OCI-LY7 (cell line): ENCODE measurements at regions not wholly inside any gene's neighbourhood (a gene's known extent, or its start where the extent isn't known, plus 50 kb on each side); places are given as distances from the start of the nearest gene placed in this dataset.
"Not testable (repeated sequence)": the region's sequence is repeated elsewhere in the genome, so short reads cannot be mapped to it uniquely, and the experiment has no call there.

Source experiments
- BruUV-seq: library from RNA; stranded (reverse); fragments of 400-500 nt; replicated peaks from 2 replicates; lab custom pipeline; 2021; lab: Mats Ljungman, UMichigan
- CTCF ChIA-PET: fragments of 300-600 bp; sonication (Branson Sonifier 250); formaldehyde crosslinking; loops from one replicate; lab custom pipeline; 2022; ENCODE audit warnings: antibody characterized with exemption; ENCODE audit not compliant: unreplicated experiment; lab: Charles Lee
- POLR2A ChIA-PET: fragments of 300-600 bp; sonication (Branson Sonifier 250); formaldehyde crosslinking; loops from one replicate; lab custom pipeline; 2022; ENCODE audit warnings: antibody characterized with exemption; lab: Charles Lee
- DNase-seq: peaks from one replicate; pipeline ENCODE4 v3.0.0-alpha.2; 2015; ENCODE audit warnings: low spot score
- H2AFZ ChIP-seq: fragments of 200-600 bp; sonication (generic), shearing (Covaris generic); 2 replicates; pipeline ENCODE4 v1.6.1; 2014; ENCODE audit warnings: mild to moderate bottlenecking, antibody characterized with exemption, low read length, moderate library complexity
- H3K27ac ChIP-seq: fragments of 200-600 bp; sonication (generic); 2 replicates; pipeline ENCODE4 v1.5.1; 2014; ENCODE audit warnings: mixed run types, low read depth, mild to moderate bottlenecking, moderate library complexity, low read length, inconsistent platforms; ENCODE audit not compliant: poor library complexity, severe bottlenecking
- H3K36me3 ChIP-seq: fragments of 200-600 bp; sonication (generic); 2 replicates; pipeline ENCODE4 v1.6.1; 2014; ENCODE audit warnings: mild to moderate bottlenecking, antibody characterized with exemption, low read length, moderate library complexity, mixed read lengths; ENCODE audit not compliant: insufficient read depth
- H3K4me1 ChIP-seq: fragments of 200-600 bp; sonication (generic); 2 replicates; pipeline ENCODE4 v1.5.1; 2014; ENCODE audit warnings: mild to moderate bottlenecking, low read length; ENCODE audit not compliant: insufficient read depth, poor library complexity, severe bottlenecking
- H3K4me2 ChIP-seq: fragments of 200-600 bp; sonication (generic); 2 replicates; pipeline ENCODE4 v1.6.1; 2014; ENCODE audit warnings: mild to moderate bottlenecking, low read length
- H3K4me3 ChIP-seq: fragments of 200-600 bp; sonication (generic); 2 replicates; pipeline ENCODE4 v1.5.1; 2014; ENCODE audit warnings: mild to moderate bottlenecking, low read depth, low read length; ENCODE audit not compliant: poor library complexity, severe bottlenecking
- H3K79me2 ChIP-seq: fragments of 200-600 bp; sonication (generic); 2 replicates; pipeline ENCODE4 v1.6.1; 2016; ENCODE audit warnings: low read depth, mild to moderate bottlenecking, low read length, moderate library complexity, mixed read lengths; ENCODE audit not compliant: insufficient read depth
- H3K9me2 ChIP-seq: fragments of 200-600 bp; sonication (generic); 2 replicates; pipeline ENCODE4 v1.6.1; 2016; ENCODE audit warnings: mild to moderate bottlenecking, low read length, mixed read lengths; ENCODE audit not compliant: insufficient read depth
- H3K9me3 ChIP-seq: fragments of 200-600 bp; sonication (generic); 2 replicates; pipeline ENCODE4 v1.6.1; 2014; ENCODE audit warnings: mild to moderate bottlenecking, mixed run types, low read length, mixed read lengths
- H4K20me1 ChIP-seq: fragments of 200-600 bp; sonication (generic); 2 replicates; pipeline ENCODE4 v1.6.1; 2014; ENCODE audit warnings: mild to moderate bottlenecking, antibody characterized with exemption, low read length, moderate library complexity, mixed read lengths; ENCODE audit not compliant: insufficient read depth
- EZH2phosphoT487 ChIP-seq: fragments of 200-600 bp; sonication (generic); IDR thresholded peaks from 2 replicates; pipeline ENCODE4 v1.6.1; 2018; ENCODE audit warnings: low read depth, borderline replicate concordance, mild to moderate bottlenecking, mixed run types, antibody characterized with exemption, low read length, moderate library complexity, mixed read lengths
- intact Hi-C: fragments of 100-400 bp; cut with micrococcal nuclease; formaldehyde crosslinking; loops from one replicate; pipeline ENCODE4 v1.10.0; 2022; ENCODE audit not compliant: unreplicated experiment
- TF ChIP-seq, protein P1 (sequence below): fragments of 200-600 bp; sonication (generic); conservative IDR thresholded peaks from 2 replicates; pipeline ENCODE4 v1.5.1; 2014; ENCODE audit warnings: mild to moderate bottlenecking, antibody characterized with exemption, low read length, moderate library complexity, mixed read lengths

DNA sequence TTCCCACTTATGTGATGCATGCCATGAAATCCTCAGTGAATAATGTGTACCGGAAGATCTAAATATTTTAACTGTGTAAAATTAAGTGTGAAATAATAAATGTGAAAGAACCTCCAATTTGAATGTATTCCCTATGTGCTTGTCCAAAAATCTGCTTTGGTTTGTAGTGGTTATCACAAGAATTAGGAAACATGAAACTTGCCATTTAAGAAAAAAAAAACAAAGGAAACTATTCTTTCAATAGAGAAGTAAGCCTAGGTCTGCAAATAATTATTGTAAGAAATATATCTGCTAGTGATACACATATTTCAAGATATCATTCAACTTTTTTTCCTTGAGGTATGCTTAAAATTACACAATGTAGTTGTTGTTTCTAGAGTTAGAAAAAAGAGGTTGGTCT lies 500.4 kb downstream of the SLC6A15 start:
- Histone ChIP-seq H3K4me1 (no peaks in the 10 kb centered on the region), H3K36me3 (no peaks in the 10 kb centered on the region), H3K79me2 (no peaks in the 10 kb centered on the region), H3K27ac (no peak overlapping the region), H3K9me2 (no peaks in the 10 kb centered on the region; the same call in 1 of the 2 replicates), H4K20me1 (no peaks in the 10 kb centered on the region), H3K4me3 (no peak overlapping the region), H3K9me3 (no peaks in the 10 kb centered on the region), H2AFZ (no peak overlapping the region), H3K4me2 (no peak overlapping the region)
- intact Hi-C loops, result no loop called here
- TF ChIP-seq, protein P1, sequence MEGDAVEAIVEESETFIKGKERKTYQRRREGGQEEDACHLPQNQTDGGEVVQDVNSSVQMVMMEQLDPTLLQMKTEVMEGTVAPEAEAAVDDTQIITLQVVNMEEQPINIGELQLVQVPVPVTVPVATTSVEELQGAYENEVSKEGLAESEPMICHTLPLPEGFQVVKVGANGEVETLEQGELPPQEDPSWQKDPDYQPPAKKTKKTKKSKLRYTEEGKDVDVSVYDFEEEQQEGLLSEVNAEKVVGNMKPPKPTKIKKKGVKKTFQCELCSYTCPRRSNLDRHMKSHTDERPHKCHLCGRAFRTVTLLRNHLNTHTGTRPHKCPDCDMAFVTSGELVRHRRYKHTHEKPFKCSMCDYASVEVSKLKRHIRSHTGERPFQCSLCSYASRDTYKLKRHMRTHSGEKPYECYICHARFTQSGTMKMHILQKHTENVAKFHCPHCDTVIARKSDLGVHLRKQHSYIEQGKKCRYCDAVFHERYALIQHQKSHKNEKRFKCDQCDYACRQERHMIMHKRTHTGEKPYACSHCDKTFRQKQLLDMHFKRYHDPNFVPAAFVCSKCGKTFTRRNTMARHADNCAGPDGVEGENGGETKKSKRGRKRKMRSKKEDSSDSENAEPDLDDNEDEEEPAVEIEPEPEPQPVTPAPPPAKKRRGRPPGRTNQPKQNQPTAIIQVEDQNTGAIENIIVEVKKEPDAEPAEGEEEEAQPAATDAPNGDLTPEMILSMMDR, result no peak
- no peak for TF ChIP-seq EZH2phosphoT487
- no TSS peak for BruUV-seq
- DNase-seq, result no peak
- ChIA-PET CTCF (no interaction called here), POLR2A (no interaction called here)

DNA sequence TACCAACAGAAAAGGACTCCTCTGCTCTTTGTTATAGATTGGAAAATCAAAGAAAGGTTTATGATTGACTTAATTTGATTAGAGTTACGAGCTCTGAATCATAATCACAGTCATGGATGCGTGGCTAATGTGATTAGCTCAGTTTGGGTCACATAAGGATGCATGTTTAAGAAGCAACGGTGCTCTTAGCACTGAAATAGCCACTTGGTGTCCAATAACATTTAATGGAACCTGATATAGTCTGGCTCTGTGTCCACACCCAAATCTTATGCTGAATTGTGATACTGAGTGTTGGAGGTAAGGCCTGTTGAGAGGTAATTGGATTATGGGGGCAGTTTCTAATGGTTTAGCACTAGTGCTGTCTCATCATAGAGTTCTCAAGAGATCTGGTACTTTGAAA lies 501.6 kb downstream of the SLC6A15 start:
- ChIA-PET POLR2A (no interaction called here), CTCF (no interaction called here)
- intact Hi-C loops, result no loop called here
- no peaks in the 10 kb centered on the region for H4K20me1 ChIP-seq
- H3K9me3 ChIP-seq, result no peaks in the 10 kb centered on the region
- no peaks in the 10 kb centered on the region; the same call in 1 of the 2 replicates for H3K9me2 ChIP-seq
- BruUV-seq, result no TSS peak
- no peaks in the 10 kb centered on the region for H3K79me2 ChIP-seq
- TF ChIP-seq, protein P1, result no peak
- TF ChIP-seq EZH2phosphoT487, result no peak
- no peak overlapping the region for H2AFZ ChIP-seq
- no peaks in the 10 kb centered on the region for H3K36me3 ChIP-seq
- no peak for DNase-seq
- H3K4me3 ChIP-seq, result no peak overlapping the region
- H3K4me1 ChIP-seq, result no peaks in the 10 kb centered on the region
- H3K27ac ChIP-seq, result no peak overlapping the region
- H3K4me2 ChIP-seq, result no peak overlapping the region

DNA sequence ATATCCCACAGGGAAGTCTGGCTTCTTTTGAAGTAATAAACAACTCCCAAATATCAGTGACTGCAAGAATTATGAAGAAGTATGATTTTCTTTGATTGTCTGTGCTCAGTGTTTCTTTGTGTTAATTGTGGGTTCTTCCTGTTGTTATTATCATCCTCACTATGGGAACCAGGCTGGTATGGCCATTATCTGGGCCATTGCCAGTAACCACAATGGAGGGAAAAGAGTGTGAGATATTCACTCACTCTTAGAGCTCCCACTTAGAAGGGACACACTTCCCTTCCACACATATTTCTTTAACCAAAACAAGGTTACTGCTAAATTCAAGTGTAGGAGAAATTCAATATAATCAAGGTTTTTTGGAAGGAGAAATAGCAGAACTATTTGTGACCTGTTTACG lies 503.7 kb downstream of the SLC6A15 start:
- no TSS peak for BruUV-seq
- Histone ChIP-seq H3K36me3 (no peaks in the 10 kb centered on the region), H3K9me2 (no peaks in the 10 kb centered on the region; the same call in 1 of the 2 replicates), H3K27ac (no peak overlapping the region), H3K4me1 (no peaks in the 10 kb centered on the region), H3K9me3 (no peaks in the 10 kb centered on the region), H3K79me2 (no peaks in the 10 kb centered on the region), H3K4me3 (no peak overlapping the region), H3K4me2 (no peak overlapping the region), H2AFZ (no peak overlapping the region), H4K20me1 (no peaks in the 10 kb centered on the region)
- ChIA-PET CTCF (no interaction called here), POLR2A (interaction anchor here (0.5 kb wide), 1 partner anchor 29 kb away, joined by 4 read pairs; no protein-coding TSS in a partner anchor)
- intact Hi-C loops, result no loop called here
- no peak for TF ChIP-seq EZH2phosphoT487
- no peak for DNase-seq

DNA sequence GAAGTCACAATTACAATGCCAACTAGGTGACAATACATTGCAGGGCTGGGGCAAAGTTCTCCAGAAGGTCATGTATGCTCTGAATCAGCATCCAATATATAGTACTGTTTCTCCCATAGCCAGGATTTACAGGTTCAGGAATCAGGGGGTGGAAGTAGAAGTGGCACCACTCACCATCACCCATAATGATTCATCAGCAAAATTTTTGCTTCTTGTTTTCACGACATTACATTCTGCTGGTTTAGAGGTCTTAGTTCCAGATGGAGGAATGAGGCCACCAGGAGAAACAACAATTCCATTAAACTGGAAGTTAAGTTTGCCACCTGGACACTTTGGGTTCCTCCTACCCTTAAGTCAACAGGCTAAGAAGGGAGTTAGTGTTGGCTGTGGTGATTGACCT lies 505.9 kb downstream of the SLC6A15 start:
- DNase-seq, H3K4me1 ChIP-seq, H3K4me2 ChIP-seq, H3K79me2 ChIP-seq, H3K9me3 ChIP-seq, CTCF ChIA-PET, H2AFZ ChIP-seq, H4K20me1 ChIP-seq, H3K4me3 ChIP-seq, intact Hi-C loops, BruUV-seq, H3K9me2 ChIP-seq, H3K36me3 ChIP-seq, POLR2A ChIA-PET, H3K27ac ChIP-seq: not testable (repeated sequence)
